ENCODE measurements at regions not wholly inside any gene's neighbourhood (a gene's known extent, or its start where the extent isn't known, plus 50 kb on each side); places are given as distances from the start of the nearest gene placed in this dataset.

- TF ChIP-seq, protein P1, sequence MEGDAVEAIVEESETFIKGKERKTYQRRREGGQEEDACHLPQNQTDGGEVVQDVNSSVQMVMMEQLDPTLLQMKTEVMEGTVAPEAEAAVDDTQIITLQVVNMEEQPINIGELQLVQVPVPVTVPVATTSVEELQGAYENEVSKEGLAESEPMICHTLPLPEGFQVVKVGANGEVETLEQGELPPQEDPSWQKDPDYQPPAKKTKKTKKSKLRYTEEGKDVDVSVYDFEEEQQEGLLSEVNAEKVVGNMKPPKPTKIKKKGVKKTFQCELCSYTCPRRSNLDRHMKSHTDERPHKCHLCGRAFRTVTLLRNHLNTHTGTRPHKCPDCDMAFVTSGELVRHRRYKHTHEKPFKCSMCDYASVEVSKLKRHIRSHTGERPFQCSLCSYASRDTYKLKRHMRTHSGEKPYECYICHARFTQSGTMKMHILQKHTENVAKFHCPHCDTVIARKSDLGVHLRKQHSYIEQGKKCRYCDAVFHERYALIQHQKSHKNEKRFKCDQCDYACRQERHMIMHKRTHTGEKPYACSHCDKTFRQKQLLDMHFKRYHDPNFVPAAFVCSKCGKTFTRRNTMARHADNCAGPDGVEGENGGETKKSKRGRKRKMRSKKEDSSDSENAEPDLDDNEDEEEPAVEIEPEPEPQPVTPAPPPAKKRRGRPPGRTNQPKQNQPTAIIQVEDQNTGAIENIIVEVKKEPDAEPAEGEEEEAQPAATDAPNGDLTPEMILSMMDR (IDR thresholded peaks at IDR 0.05), result no peak
- no peak for ATAC-seq (ENCODE audit: insufficient number of reproducible peaks, low FRiP score, low read depth)
- no peak overlapping the region for H3K27ac ChIP-seq
Observed at GRCh38 chr3:28758115-28758514, 409.5 kb upstream of the AZI2 start.

DNA sequence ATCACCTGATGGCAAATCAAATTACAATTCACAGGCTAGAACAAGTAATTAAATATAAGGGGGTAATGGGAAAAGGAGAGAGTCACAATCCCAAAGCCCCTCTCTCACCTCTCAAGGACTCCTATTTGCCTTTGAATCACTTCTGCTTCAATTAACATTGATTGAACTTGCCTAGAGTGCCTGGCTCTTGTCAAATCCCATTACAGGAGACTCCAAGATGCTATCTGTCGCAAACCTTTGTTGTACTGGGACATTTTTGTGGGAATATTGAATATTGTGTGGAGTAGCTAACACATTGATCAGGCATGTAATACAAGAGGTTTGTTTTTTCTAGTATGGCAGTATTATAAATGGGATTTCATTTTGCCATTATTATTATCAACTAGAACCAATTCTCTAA is 412.8 kb upstream of the AZI2 start:
- no peak for DNase-seq (ENCODE audit: low spot score)
- no peaks in the 10 kb centered on the region for H3K4me1 ChIP-seq (ENCODE audit: control insufficient read depth in 1 of 2, low read depth in 2 of 2)
- no peaks in the 10 kb centered on the region for H3K36me3 ChIP-seq
- H3K27ac ChIP-seq, result no peak overlapping the region
- H3K9me3 ChIP-seq, result no peaks in the 10 kb centered on the region
- no peak overlapping the region for H3K4me3 ChIP-seq
- ATAC-seq (ENCODE audit: insufficient number of reproducible peaks, low FRiP score, low read depth), result no peak
- no peaks in the 10 kb centered on the region for H3K27me3 ChIP-seq (replicated peaks; ENCODE audit: insufficient read depth)
- TF ChIP-seq, protein P1 (IDR thresholded peaks at IDR 0.05), result no peak

More at GRCh38 chr3:28758115-28758514, 409.5 kb upstream of the AZI2 start:
- DNase-seq (ENCODE audit: low spot score), result no peak
- H3K4me3 ChIP-seq, result no peak overlapping the region
- no peaks in the 10 kb centered on the region for H3K36me3 ChIP-seq
- H3K4me1 ChIP-seq (ENCODE audit: control insufficient read depth in 1 of 2, low read depth in 2 of 2), result no peaks in the 10 kb centered on the region
- H3K9me3 ChIP-seq, result no peaks in the 10 kb centered on the region
- H3K27me3 ChIP-seq (replicated peaks; ENCODE audit: insufficient read depth), result no peaks in the 10 kb centered on the region

DNA sequence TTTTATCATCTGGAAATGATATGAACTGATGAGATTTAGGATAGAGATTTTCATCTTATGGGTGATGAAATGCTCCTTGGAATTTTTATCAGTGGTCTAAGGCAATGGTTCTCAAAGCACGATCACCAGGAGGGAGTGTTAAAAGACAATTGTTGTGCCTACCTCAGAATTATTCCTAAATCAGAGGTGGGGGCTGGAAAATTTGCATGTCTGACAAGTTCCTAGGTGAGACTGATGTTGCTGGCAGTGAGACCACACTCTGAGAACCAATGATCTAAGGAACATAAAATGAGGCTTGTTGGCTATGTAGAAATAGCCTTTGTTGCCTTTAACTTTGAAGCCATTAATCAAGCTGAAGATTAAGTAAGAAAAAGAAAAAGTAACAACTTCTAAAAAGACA is 416.6 kb upstream of the AZI2 start:
- Histone ChIP-seq H3K27me3 (replicated peaks; ENCODE audit: insufficient read depth) (no peaks in the 10 kb centered on the region), H3K36me3 (no peaks in the 10 kb centered on the region), H3K4me3 (no peak overlapping the region), H3K27ac (no peak overlapping the region), H3K4me1 (ENCODE audit: control insufficient read depth in 1 of 2, low read depth in 2 of 2) (peaks cover 0 to 5% of the 10 kb centered on the region in 2 donors), H3K9me3 (peaks cover 6% of the 10 kb centered on the region)
- ATAC-seq (ENCODE audit: insufficient number of reproducible peaks, low FRiP score, low read depth) (no peak), DNase-seq (ENCODE audit: low spot score) (no peak)
- TF ChIP-seq, protein P1 (IDR thresholded peaks at IDR 0.05), result no peak

DNA sequence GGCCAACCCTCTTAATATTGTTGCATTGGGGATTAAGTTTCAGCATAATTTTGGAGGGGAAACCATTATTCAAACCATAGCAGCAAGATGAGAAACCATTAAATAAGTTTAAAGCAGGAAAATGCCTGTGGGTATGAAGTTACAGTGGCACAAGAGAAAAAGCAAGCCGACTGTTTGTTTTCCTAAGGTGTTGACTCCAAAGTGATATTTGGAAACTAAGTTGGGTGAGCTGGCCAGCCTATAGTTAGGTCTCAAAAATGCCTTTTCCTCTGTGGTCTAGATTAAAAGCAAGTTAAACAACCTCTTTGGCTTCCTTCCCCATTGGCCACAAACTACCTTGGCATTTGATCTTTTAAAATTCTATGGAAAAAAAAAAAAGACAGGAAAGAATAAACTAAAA is 419.8 kb upstream of the AZI2 start:
- H3K36me3 ChIP-seq, result no peaks in the 10 kb centered on the region
- H3K4me1 ChIP-seq (ENCODE audit: control insufficient read depth in 1 of 2, low read depth in 2 of 2), result peaks cover 0 to 5% of the 10 kb centered on the region in 2 donors
- no peak for ATAC-seq (ENCODE audit: insufficient number of reproducible peaks, low FRiP score, low read depth)
- H3K9me3 ChIP-seq, result peaks cover 24% of the 10 kb centered on the region
- no peak overlapping the region for H3K4me3 ChIP-seq
- no peaks in the 10 kb centered on the region for H3K27me3 ChIP-seq (replicated peaks; ENCODE audit: insufficient read depth)
- TF ChIP-seq, protein P1 (IDR thresholded peaks at IDR 0.05), result no peak
- H3K27ac ChIP-seq, result no peak overlapping the region
- DNase-seq (ENCODE audit: low spot score), result no peak

GRCh38 chr3:28777806-28778475 is 429.3 kb upstream of the AZI2 start:
- Histone ChIP-seq H3K4me1 (ENCODE audit: control insufficient read depth in 1 of 2, low read depth in 2 of 2) (no peaks in the 10 kb centered on the region), H3K9me3 (no peaks in the 10 kb centered on the region), H3K27me3 (replicated peaks; ENCODE audit: insufficient read depth) (no peaks in the 10 kb centered on the region), H3K27ac (no peak overlapping the region), H3K4me3 (no peak overlapping the region), H3K36me3 (no peaks in the 10 kb centered on the region)
- DNase-seq (ENCODE audit: low spot score) (no peak), ATAC-seq (ENCODE audit: insufficient number of reproducible peaks, low FRiP score, low read depth) (no peak)
- TF ChIP-seq, protein P1 (IDR thresholded peaks at IDR 0.05), result no peak
